ENCODE measurements at regions not wholly inside any gene's neighbourhood (a gene's known extent, or its start where the extent isn't known, plus 50 kb on each side); places are given as distances from the start of the nearest gene placed in this dataset.
"Not testable (repeated sequence)": the region's sequence is repeated elsewhere in the genome, so short reads cannot be mapped to it uniquely, and the experiment has no call there.

GRCh38 chr18:1581581-1581980 lies 676.9 kb downstream of the ADCYAP1 start:
- FAIRE-seq: no peak
- no peak for DNase-seq (ENCODE audit: extremely low spot score, insufficient read length, low read depth)

- no peak for DNase-seq (ENCODE audit: extremely low spot score, insufficient read length, low read depth)
- peak; percentile 48 for FAIRE-seq
Measured at GRCh38 chr18:1585881-1586488, 681.3 kb downstream of the ADCYAP1 start.

GRCh38 chr18:1593091-1593490 lies 688.4 kb downstream of the ADCYAP1 start:
- DNase-seq (ENCODE audit: extremely low spot score, insufficient read length, low read depth): no peak
- FAIRE-seq: no peak

- no peak for DNase-seq (ENCODE audit: extremely low spot score, insufficient read length, low read depth)
- no peak for FAIRE-seq
Measured at GRCh38 chr18:1595195-1595594, 690.5 kb downstream of the ADCYAP1 start.

- no peak for FAIRE-seq
- DNase-seq (ENCODE audit: extremely low spot score, insufficient read length, low read depth): no peak
Measured at GRCh38 chr18:1599196-1599595, 694.5 kb downstream of the ADCYAP1 start.

GRCh38 chr18:1604751-1605150 lies 700.1 kb downstream of the ADCYAP1 start:
- DNase-seq (ENCODE audit: extremely low spot score, insufficient read length, low read depth): no peak
- no peak for FAIRE-seq

GRCh38 chr18:1618364-1618763 lies 713.7 kb downstream of the ADCYAP1 start:
- FAIRE-seq (no peak), DNase-seq (ENCODE audit: extremely low spot score, insufficient read length, low read depth) (no peak)

- DNase-seq (ENCODE audit: extremely low spot score, insufficient read length, low read depth): no peak
- no peak for FAIRE-seq
Measured at GRCh38 chr18:1619507-1619906, 714.8 kb downstream of the ADCYAP1 start.

- DNase-seq (ENCODE audit: extremely low spot score, insufficient read length, low read depth) (no peak), FAIRE-seq (no peak)
Measured at GRCh38 chr18:1624612-1625011, 719.9 kb downstream of the ADCYAP1 start.

- no peak for DNase-seq (ENCODE audit: extremely low spot score, insufficient read length, low read depth)
- FAIRE-seq: no peak
Measured at GRCh38 chr18:1627494-1627893, 722.8 kb downstream of the ADCYAP1 start.

- DNase-seq (ENCODE audit: extremely low spot score, insufficient read length, low read depth) (no peak), FAIRE-seq (no peak)
Measured at GRCh38 chr18:1648712-1649111, 744.0 kb downstream of the ADCYAP1 start.

GRCh38 chr18:1652018-1652417 lies 747.3 kb downstream of the ADCYAP1 start:
- no peak for FAIRE-seq

GRCh38 chr18:1653873-1654272 lies 749.2 kb downstream of the ADCYAP1 start:
- FAIRE-seq: no peak
- no peak for DNase-seq (ENCODE audit: extremely low spot score, insufficient read length, low read depth)

More at GRCh38 chr18:1652018-1652417, 747.3 kb downstream of the ADCYAP1 start:
- no peak for DNase-seq (ENCODE audit: extremely low spot score, insufficient read length, low read depth)

- DNase-seq (ENCODE audit: extremely low spot score, insufficient read length, low read depth) (no peak), FAIRE-seq (no peak)
Measured at GRCh38 chr18:1657876-1658275, 753.2 kb downstream of the ADCYAP1 start.

GRCh38 chr18:1658908-1659566 lies 754.4 kb downstream of the ADCYAP1 start:
- FAIRE-seq: no peak
- no peak for DNase-seq (ENCODE audit: extremely low spot score, insufficient read length, low read depth)

GRCh38 chr18:1663879-1664705 lies 759.4 kb downstream of the ADCYAP1 start:
- FAIRE-seq: no peak

GRCh38 chr18:1665079-1665478 lies 760.4 kb downstream of the ADCYAP1 start:
- FAIRE-seq (no peak), DNase-seq (ENCODE audit: extremely low spot score, insufficient read length, low read depth) (no peak)

More at GRCh38 chr18:1663879-1664705, 759.4 kb downstream of the ADCYAP1 start:
- no peak for DNase-seq (ENCODE audit: extremely low spot score, insufficient read length, low read depth)

- FAIRE-seq: no peak
- no peak for DNase-seq (ENCODE audit: extremely low spot score, insufficient read length, low read depth)
Measured at GRCh38 chr18:1668279-1668678, 763.6 kb downstream of the ADCYAP1 start.

GRCh38 chr18:1671710-1672109 lies 767.0 kb downstream of the ADCYAP1 start:
- not testable (repeated sequence) for FAIRE-seq

GRCh38 chr18:1676387-1676786 lies 771.7 kb downstream of the ADCYAP1 start:
- FAIRE-seq (no peak), DNase-seq (ENCODE audit: extremely low spot score, insufficient read length, low read depth) (no peak)

More at GRCh38 chr18:1671710-1672109, 767.0 kb downstream of the ADCYAP1 start:
- DNase-seq (ENCODE audit: extremely low spot score, insufficient read length, low read depth): not testable (repeated sequence)

GRCh38 chr18:1680108-1680507 lies 775.4 kb downstream of the ADCYAP1 start:
- FAIRE-seq (no peak), DNase-seq (ENCODE audit: extremely low spot score, insufficient read length, low read depth) (no peak)

Measured in GM18507 (cell line).